SK-N-SH (cell line): ENCODE measurements at regions not wholly inside any gene's neighbourhood (a gene's known extent, or its start where the extent isn't known, plus 50 kb on each side); places are given as distances from the start of the nearest gene placed in this dataset.

Experiments
- ELF1 ChIP-seq: IDR thresholded peaks from 2 replicates; pipeline ENCODE4 v1.4.0; 2012
- EP300 ChIP-seq, 2 experiments: IDR thresholded peaks; 2 replicates each; pipeline versions ENCODE4 v1.4.0 to v1.6.1; 2012; ENCODE audit warnings: borderline replicate concordance in 1 of 2, low read depth in 1 of 2, low read length in 1 of 2
- JUND ChIP-seq: IDR thresholded peaks from 2 replicates; pipeline ENCODE4 v1.4.0; 2012
- YY1 ChIP-seq: IDR thresholded peaks from 2 replicates; pipeline ENCODE4 v1.4.0; 2012; ENCODE audit warnings: low read depth, mild to moderate bottlenecking
- TF ChIP-seq, protein P1 (sequence below): fragments of 200-600 bp; sonication (generic); IDR thresholded peaks from 2 replicates; pipeline ENCODE4 v1.6.1; 2017; ENCODE audit warnings: antibody characterized with exemption, mild to moderate bottlenecking, moderate library complexity

DNA sequence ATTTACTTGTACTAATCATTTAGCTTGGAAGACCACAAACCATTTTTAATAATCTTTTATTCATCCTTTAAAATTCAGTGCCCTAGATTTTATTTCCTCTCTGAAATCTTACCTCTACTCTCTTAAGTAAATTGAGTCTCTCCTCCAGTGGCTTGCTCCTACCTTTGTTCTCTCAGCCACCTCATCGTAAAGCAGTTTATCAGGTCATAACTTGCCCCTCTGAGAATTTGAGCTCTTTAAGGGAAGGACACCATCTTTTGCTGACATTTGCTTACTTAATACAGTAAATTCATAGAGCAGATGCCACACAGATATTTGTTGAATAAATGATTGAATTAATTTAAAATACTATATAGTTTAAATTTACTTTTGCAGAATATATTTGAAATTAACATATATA, 794.3 kb downstream of the C12orf50 start:
- TF ChIP-seq, protein P1, sequence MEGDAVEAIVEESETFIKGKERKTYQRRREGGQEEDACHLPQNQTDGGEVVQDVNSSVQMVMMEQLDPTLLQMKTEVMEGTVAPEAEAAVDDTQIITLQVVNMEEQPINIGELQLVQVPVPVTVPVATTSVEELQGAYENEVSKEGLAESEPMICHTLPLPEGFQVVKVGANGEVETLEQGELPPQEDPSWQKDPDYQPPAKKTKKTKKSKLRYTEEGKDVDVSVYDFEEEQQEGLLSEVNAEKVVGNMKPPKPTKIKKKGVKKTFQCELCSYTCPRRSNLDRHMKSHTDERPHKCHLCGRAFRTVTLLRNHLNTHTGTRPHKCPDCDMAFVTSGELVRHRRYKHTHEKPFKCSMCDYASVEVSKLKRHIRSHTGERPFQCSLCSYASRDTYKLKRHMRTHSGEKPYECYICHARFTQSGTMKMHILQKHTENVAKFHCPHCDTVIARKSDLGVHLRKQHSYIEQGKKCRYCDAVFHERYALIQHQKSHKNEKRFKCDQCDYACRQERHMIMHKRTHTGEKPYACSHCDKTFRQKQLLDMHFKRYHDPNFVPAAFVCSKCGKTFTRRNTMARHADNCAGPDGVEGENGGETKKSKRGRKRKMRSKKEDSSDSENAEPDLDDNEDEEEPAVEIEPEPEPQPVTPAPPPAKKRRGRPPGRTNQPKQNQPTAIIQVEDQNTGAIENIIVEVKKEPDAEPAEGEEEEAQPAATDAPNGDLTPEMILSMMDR = no peak
- no peak for TF ChIP-seq JUND
- no peak for TF ChIP-seq EP300 (IDR thresholded peaks at IDR 0.05; ENCODE audit: borderline replicate concordance in 1 of 2, low read depth in 1 of 2, low read length in 1 of 2)
- no peak for TF ChIP-seq YY1
- TF ChIP-seq ELF1 = no peak
